ENCODE measurements at regions not wholly inside any gene's neighbourhood (a gene's known extent, or its start where the extent isn't known, plus 50 kb on each side); places are given as distances from the start of the nearest gene placed in this dataset.

DNA sequence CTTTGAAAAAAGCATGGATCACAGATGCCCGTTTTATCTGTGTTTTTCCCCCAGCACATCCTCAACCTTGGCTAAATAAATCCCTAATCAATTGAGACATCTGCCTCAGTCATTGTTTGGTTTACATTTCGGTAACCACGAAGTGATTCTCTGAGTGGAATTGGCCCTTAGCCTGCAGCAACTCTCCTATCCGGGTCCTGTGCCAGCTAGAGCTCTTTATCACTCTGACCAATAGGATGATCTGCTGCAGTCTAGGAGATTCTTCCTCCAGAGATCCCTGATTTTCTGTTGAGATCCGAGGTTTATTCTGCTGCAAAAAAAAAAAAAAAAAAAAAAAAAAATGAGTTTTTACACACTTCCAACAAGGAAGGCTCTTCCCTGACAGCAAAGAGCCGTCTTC lies 137.3 kb downstream of the KCNA4 start:
- H3K4me3 ChIP-seq (ENCODE audit: low read depth in 1 of 5, low read length in 5 of 5): no peak overlapping the region

DNA sequence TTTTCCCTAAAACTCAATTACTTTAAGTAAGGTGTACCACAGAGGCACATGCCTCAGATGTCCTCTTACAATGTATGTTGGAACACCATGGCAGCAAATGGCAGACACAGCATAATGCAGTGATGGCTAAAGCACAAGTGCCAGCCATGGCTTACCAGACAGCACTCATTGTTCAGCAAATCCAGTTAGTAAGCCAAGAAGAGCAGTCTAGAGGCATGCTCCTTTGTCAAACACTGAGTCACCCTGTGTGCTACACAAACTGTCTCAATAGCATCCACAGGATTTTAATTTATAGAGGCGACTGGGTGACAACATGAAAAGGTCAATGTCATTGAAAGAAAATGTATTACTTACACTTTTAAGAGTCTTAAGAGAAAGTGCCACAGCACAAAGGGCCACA lies 140.6 kb downstream of the KCNA4 start:
- no peak overlapping the region for H3K9ac ChIP-seq (ENCODE audit: low read length in 5 of 5)
- no peaks in the 10 kb centered on the region for H3K27me3 ChIP-seq (ENCODE audit: control insufficient read depth in 5 of 5, insufficient read depth in 4 of 5, low read length in 5 of 5)
- no peak overlapping the region for H3K4me3 ChIP-seq (ENCODE audit: low read depth in 1 of 5, low read length in 5 of 5)
- peaks cover 0 to 5% (median 0%) of the 10 kb centered on the region in 5 donors for H3K9me3 ChIP-seq (ENCODE audit: control insufficient read depth in 5 of 5, low read length in 5 of 5)
- no peaks in the 10 kb centered on the region for H3K4me1 ChIP-seq (ENCODE audit: control insufficient read depth in 5 of 5, insufficient read depth in 5 of 5, low read length in 5 of 5)
- H3K36me3 ChIP-seq (ENCODE audit: control insufficient read depth in 5 of 5, insufficient read depth in 5 of 5, low read length in 5 of 5): no peaks in the 10 kb centered on the region
- H3K27ac ChIP-seq (ENCODE audit: low read depth, low read length): no peak overlapping the region

More for the DNA sequence above, 137.3 kb downstream of the KCNA4 start:
- no peak overlapping the region for H3K27ac ChIP-seq (ENCODE audit: low read depth, low read length)
- H3K4me1 ChIP-seq (ENCODE audit: control insufficient read depth in 5 of 5, insufficient read depth in 5 of 5, low read length in 5 of 5): no peaks in the 10 kb centered on the region
- no peaks in the 10 kb centered on the region for H3K27me3 ChIP-seq (ENCODE audit: control insufficient read depth in 5 of 5, insufficient read depth in 4 of 5, low read length in 5 of 5)
- H3K36me3 ChIP-seq (ENCODE audit: control insufficient read depth in 5 of 5, insufficient read depth in 5 of 5, low read length in 5 of 5): no peaks in the 10 kb centered on the region
- peaks cover 0 to 3% (median 0%) of the 10 kb centered on the region in 5 donors for H3K9me3 ChIP-seq (ENCODE audit: control insufficient read depth in 5 of 5, low read length in 5 of 5)
- H3K9ac ChIP-seq (ENCODE audit: low read length in 5 of 5): no peak overlapping the region

DNA sequence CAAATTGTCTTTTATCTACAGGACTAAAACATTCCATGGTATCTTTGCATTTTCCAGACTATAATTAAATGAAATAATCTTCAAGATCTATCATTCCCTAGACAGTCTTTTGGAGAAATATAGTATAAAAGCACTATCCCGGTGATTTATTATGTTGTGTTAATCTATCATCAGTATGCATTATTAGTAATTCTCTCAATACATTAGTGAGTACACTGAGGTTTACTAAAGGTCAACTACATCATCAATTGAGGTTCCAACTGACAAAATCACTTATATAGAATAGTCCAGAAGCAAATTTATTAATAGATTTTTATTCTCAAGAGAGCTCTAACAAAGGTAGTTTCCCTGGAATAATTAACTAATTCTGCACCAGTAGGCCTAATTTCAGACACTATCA lies 169.6 kb downstream of the KCNA4 start:
- no peaks in the 10 kb centered on the region for H3K4me1 ChIP-seq (ENCODE audit: control insufficient read depth in 5 of 5, insufficient read depth in 5 of 5, low read length in 5 of 5)
- no peak overlapping the region for H3K9ac ChIP-seq (ENCODE audit: low read length in 5 of 5)
- no peak overlapping the region for H3K27ac ChIP-seq (ENCODE audit: low read depth, low read length)
- no peak overlapping the region for H3K4me3 ChIP-seq (ENCODE audit: low read depth in 1 of 5, low read length in 5 of 5)
- H3K36me3 ChIP-seq (ENCODE audit: control insufficient read depth in 5 of 5, insufficient read depth in 5 of 5, low read length in 5 of 5): no peaks in the 10 kb centered on the region
- H3K9me3 ChIP-seq (ENCODE audit: control insufficient read depth in 5 of 5, low read length in 5 of 5): no peaks in the 10 kb centered on the region
- no peaks in the 10 kb centered on the region for H3K27me3 ChIP-seq (ENCODE audit: control insufficient read depth in 5 of 5, insufficient read depth in 4 of 5, low read length in 5 of 5)

DNA sequence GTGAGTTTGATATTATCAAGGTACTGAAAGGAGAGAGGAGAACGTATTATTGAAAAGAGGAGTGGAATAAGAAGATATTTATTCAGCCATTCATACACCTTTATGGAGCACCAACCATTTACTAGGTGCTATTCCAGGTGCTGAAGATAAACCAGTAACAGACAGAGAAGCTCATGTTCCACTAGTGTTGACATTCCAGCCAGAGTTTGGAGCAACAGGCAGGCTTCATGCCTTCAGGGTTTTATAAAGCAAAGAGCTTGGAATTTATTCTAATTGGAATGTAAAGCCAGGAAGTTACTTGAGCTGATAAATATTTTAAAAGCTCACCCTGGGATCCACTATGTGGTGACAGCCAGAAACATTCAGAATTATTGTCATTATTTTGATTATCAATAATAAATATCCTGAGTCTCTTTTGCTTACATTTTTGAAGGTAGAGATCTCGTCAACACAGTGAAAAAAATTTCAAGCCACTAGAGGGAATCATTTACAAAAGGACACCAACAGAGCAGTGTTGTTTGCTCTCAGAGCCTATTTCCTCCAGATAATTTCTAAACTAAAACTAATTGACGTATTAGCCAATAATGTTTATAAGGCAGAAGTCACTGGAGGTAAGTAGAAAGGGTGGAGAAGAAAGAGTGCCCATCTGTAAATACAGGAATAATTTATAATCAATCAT lies 172.0 kb downstream of the KCNA4 start:
- Histone ChIP-seq H3K36me3 (ENCODE audit: control insufficient read depth in 5 of 5, insufficient read depth in 5 of 5, low read length in 5 of 5) (no peaks in the 10 kb centered on the region), H3K9ac (ENCODE audit: low read length in 5 of 5) (no peak overlapping the region), H3K27ac (ENCODE audit: low read depth, low read length) (no peak overlapping the region), H3K4me1 (ENCODE audit: control insufficient read depth in 5 of 5, insufficient read depth in 5 of 5, low read length in 5 of 5) (no peaks in the 10 kb centered on the region), H3K27me3 (ENCODE audit: control insufficient read depth in 5 of 5, insufficient read depth in 4 of 5, low read length in 5 of 5) (no peaks in the 10 kb centered on the region), H3K9me3 (ENCODE audit: control insufficient read depth in 5 of 5, low read length in 5 of 5) (no peaks in the 10 kb centered on the region), H3K4me3 (ENCODE audit: low read depth in 1 of 5, low read length in 5 of 5) (no peak overlapping the region)

DNA sequence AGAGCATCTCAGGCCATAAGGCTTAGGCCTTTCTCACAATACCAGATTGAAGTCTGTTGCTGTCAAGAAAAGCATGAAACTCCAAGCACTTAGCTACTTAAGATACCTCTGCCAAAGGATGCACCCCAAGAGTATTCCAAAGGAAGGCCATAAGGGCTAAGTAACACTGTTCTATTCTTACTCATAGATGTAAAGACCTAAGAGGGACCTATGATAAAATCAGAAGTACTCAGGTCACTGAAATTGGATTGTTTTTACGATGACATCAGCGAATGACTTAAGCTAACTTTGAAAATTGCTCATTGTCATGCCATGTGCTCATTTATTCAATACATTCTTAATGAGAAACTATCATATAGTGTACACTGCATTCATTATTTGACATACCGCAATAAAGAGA lies 172.8 kb downstream of the KCNA4 start:
- Histone ChIP-seq H3K9me3 (ENCODE audit: control insufficient read depth in 5 of 5, low read length in 5 of 5) (no peaks in the 10 kb centered on the region), H3K4me1 (ENCODE audit: control insufficient read depth in 5 of 5, insufficient read depth in 5 of 5, low read length in 5 of 5) (no peaks in the 10 kb centered on the region), H3K36me3 (ENCODE audit: control insufficient read depth in 5 of 5, insufficient read depth in 5 of 5, low read length in 5 of 5) (no peaks in the 10 kb centered on the region), H3K27ac (ENCODE audit: low read depth, low read length) (no peak overlapping the region), H3K27me3 (ENCODE audit: control insufficient read depth in 5 of 5, insufficient read depth in 4 of 5, low read length in 5 of 5) (no peaks in the 10 kb centered on the region), H3K9ac (ENCODE audit: low read length in 5 of 5) (no peak overlapping the region), H3K4me3 (ENCODE audit: low read depth in 1 of 5, low read length in 5 of 5) (no peak overlapping the region)

DNA sequence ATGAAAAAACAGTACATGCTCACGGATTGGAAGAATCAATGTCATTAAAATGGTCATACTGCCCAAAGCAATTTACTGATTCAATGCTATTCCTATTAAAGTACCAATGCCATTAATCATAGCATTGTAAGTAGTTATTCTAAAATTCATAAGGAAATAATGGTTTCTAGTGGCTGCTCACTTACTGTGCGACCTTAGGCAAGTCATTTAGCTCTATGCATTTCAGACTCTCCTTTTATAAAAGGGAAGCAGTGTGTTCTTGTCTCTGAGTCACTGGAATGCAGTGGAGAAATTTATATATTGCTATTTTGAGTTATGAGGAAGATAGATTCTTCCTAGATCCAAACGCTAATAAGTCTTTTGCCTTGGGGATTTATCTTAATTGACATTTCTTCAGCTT lies 174.8 kb downstream of the KCNA4 start:
- H3K27me3 ChIP-seq (ENCODE audit: control insufficient read depth in 5 of 5, insufficient read depth in 4 of 5, low read length in 5 of 5): no peaks in the 10 kb centered on the region
- no peaks in the 10 kb centered on the region for H3K4me1 ChIP-seq (ENCODE audit: control insufficient read depth in 5 of 5, insufficient read depth in 5 of 5, low read length in 5 of 5)
- H3K9me3 ChIP-seq (ENCODE audit: control insufficient read depth in 5 of 5, low read length in 5 of 5): no peaks in the 10 kb centered on the region
- H3K27ac ChIP-seq (ENCODE audit: low read depth, low read length): no peak overlapping the region
- H3K4me3 ChIP-seq (ENCODE audit: low read depth in 1 of 5, low read length in 5 of 5): no peak overlapping the region
- no peak overlapping the region for H3K9ac ChIP-seq (ENCODE audit: low read length in 5 of 5)
- H3K36me3 ChIP-seq (ENCODE audit: control insufficient read depth in 5 of 5, insufficient read depth in 5 of 5, low read length in 5 of 5): no peaks in the 10 kb centered on the region

DNA sequence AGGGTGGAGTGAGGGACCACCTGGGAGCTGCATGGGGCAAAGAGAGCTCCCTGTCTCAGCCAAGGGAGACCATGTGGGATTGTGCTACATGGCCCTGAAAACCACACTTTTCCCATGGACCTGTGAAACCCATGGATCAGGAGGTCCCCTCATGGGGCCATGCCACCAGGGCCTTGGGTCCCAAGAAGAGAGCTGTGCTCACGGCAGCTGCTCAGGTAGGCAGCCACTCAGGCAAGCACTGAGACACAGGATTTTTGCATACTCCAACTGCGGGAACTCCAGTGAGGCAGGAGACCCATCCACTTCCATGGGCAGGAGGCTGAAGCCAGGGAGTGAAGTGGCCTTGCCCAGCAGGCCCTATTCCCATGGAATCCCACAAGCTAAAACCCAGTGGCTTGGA lies 190.0 kb downstream of the KCNA4 start:
- Histone ChIP-seq H3K9me3 (ENCODE audit: control insufficient read depth in 5 of 5, low read length in 5 of 5) (no peaks in the 10 kb centered on the region), H3K27ac (ENCODE audit: low read depth, low read length) (no peak overlapping the region), H3K36me3 (ENCODE audit: control insufficient read depth in 5 of 5, insufficient read depth in 5 of 5, low read length in 5 of 5) (no peaks in the 10 kb centered on the region), H3K4me1 (ENCODE audit: control insufficient read depth in 5 of 5, insufficient read depth in 5 of 5, low read length in 5 of 5) (no peaks in the 10 kb centered on the region), H3K4me3 (ENCODE audit: low read depth in 1 of 5, low read length in 5 of 5) (no peak overlapping the region), H3K27me3 (ENCODE audit: control insufficient read depth in 5 of 5, insufficient read depth in 4 of 5, low read length in 5 of 5) (no peaks in the 10 kb centered on the region), H3K9ac (ENCODE audit: low read length in 5 of 5) (no peak overlapping the region)

DNA sequence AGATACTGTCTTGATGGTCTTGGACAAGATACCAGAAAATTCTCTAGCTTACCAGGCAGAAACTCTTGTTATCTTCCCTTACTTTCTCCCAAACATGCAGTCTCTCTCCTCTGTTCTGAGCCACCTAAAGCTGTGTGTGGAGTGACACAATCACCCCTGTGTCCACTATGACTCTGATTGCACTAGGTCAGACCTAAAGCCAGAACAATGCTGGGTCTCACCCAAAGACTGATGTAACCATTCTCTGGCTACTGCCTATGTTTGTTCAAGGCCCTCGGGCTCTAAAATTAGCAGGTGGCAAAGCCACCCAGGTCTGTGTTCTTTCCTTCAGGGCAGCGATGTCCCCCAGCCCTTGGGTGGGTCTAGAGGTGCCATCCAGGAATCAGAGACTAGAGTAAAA lies 200.5 kb downstream of the KCNA4 start:
- Histone ChIP-seq H3K4me3 (ENCODE audit: low read depth in 1 of 5, low read length in 5 of 5) (no peak overlapping the region), H3K27ac (ENCODE audit: low read depth, low read length) (no peak overlapping the region), H3K9ac (ENCODE audit: low read length in 5 of 5) (no peak overlapping the region), H3K4me1 (ENCODE audit: control insufficient read depth in 5 of 5, insufficient read depth in 5 of 5, low read length in 5 of 5) (no peaks in the 10 kb centered on the region), H3K36me3 (ENCODE audit: control insufficient read depth in 5 of 5, insufficient read depth in 5 of 5, low read length in 5 of 5) (no peaks in the 10 kb centered on the region), H3K27me3 (ENCODE audit: control insufficient read depth in 5 of 5, insufficient read depth in 4 of 5, low read length in 5 of 5) (no peaks in the 10 kb centered on the region), H3K9me3 (ENCODE audit: control insufficient read depth in 5 of 5, low read length in 5 of 5) (peaks cover 0 to 2% (median 0%) of the 10 kb centered on the region in 5 donors)

DNA sequence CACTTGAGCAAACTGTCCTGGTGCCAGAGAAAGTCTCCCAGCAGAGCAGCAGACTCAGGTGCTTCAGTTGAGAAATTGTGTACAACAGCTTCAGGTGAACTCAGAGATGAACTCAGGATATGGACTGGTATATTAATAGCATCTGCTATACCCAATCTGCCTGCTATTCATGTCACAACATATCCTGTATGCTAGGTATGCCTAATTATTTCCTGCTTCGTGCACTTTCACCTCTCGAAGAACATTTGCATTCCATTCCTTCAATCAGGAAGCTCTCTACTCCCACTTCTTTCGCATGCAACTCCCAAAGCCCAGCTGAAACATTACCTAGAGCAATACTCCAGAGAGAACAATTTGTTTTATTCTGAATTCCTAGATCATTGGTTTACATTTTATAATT lies 207.7 kb downstream of the KCNA4 start:
- Histone ChIP-seq H3K9me3 (ENCODE audit: control insufficient read depth in 5 of 5, low read length in 5 of 5) (peaks cover 0 to 5% (median 0%) of the 10 kb centered on the region in 5 donors), H3K4me1 (ENCODE audit: control insufficient read depth in 5 of 5, insufficient read depth in 5 of 5, low read length in 5 of 5) (no peaks in the 10 kb centered on the region), H3K27ac (ENCODE audit: low read depth, low read length) (no peak overlapping the region), H3K27me3 (ENCODE audit: control insufficient read depth in 5 of 5, insufficient read depth in 4 of 5, low read length in 5 of 5) (no peaks in the 10 kb centered on the region), H3K4me3 (ENCODE audit: low read depth in 1 of 5, low read length in 5 of 5) (no peak overlapping the region), H3K36me3 (ENCODE audit: control insufficient read depth in 5 of 5, insufficient read depth in 5 of 5, low read length in 5 of 5) (no peaks in the 10 kb centered on the region), H3K9ac (ENCODE audit: low read length in 5 of 5) (no peak overlapping the region)

DNA sequence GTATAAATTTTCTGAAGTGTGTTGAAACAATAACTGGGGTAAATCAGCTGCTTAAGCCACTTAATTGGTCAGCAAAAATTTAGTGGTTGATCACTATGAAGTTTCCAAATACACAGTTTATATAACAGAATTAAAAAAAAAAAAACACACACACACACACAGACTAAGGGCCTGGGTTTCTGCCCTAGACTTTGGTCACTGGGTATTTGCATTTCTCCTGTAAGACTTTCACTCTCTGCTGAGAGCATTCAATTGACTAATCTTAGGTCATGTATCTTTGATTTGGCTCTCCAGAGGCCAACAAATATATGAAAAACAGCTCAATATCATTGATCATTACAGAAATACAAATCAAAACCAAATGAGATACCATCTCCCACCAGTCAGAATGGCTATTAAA lies 214.3 kb downstream of the KCNA4 start:
- Histone ChIP-seq H3K9me3 (ENCODE audit: control insufficient read depth in 5 of 5, low read length in 5 of 5) (no peaks in the 10 kb centered on the region), H3K27ac (ENCODE audit: low read depth, low read length) (no peak overlapping the region), H3K36me3 (ENCODE audit: control insufficient read depth in 5 of 5, insufficient read depth in 5 of 5, low read length in 5 of 5) (no peaks in the 10 kb centered on the region), H3K4me3 (ENCODE audit: low read depth in 1 of 5, low read length in 5 of 5) (no peak overlapping the region), H3K4me1 (ENCODE audit: control insufficient read depth in 5 of 5, insufficient read depth in 5 of 5, low read length in 5 of 5) (no peaks in the 10 kb centered on the region), H3K27me3 (ENCODE audit: control insufficient read depth in 5 of 5, insufficient read depth in 4 of 5, low read length in 5 of 5) (no peaks in the 10 kb centered on the region), H3K9ac (ENCODE audit: low read length in 5 of 5) (no peak overlapping the region)

DNA sequence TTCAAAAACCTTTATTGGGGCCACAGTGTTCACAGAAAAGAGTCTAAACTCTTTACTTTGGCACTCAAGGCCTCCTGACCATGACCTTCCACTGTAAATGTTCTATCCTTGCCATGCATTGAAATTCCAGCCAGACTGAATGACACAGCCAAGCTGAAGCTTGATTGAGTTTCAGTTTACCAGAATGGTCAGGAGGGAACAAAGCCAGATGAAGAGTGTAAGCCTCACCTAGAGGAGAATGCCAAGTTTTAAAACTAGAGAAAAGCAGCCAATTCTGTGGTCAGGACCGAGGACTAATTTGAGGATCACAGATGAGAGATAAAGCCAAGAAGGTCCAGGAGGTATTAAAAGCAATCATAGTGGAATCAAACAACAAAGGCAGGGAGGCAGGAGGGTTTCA lies 215.3 kb downstream of the KCNA4 start:
- H3K36me3 ChIP-seq (ENCODE audit: control insufficient read depth in 5 of 5, insufficient read depth in 5 of 5, low read length in 5 of 5): no peaks in the 10 kb centered on the region
- H3K4me1 ChIP-seq (ENCODE audit: control insufficient read depth in 5 of 5, insufficient read depth in 5 of 5, low read length in 5 of 5): no peaks in the 10 kb centered on the region
- H3K4me3 ChIP-seq (ENCODE audit: low read depth in 1 of 5, low read length in 5 of 5): no peak overlapping the region
- no peaks in the 10 kb centered on the region for H3K9me3 ChIP-seq (ENCODE audit: control insufficient read depth in 5 of 5, low read length in 5 of 5)
- no peak overlapping the region for H3K9ac ChIP-seq (ENCODE audit: low read length in 5 of 5)
- H3K27me3 ChIP-seq (ENCODE audit: control insufficient read depth in 5 of 5, insufficient read depth in 4 of 5, low read length in 5 of 5): no peaks in the 10 kb centered on the region
- no peak overlapping the region for H3K27ac ChIP-seq (ENCODE audit: low read depth, low read length)

Data from subcutaneous abdominal adipose tissue (tissue), 5 donors.